ENCODE measurements at regions not wholly inside any gene's neighbourhood (a gene's known extent, or its start where the extent isn't known, plus 50 kb on each side); places are given as distances from the start of the nearest gene placed in this dataset.

- Mint-ChIP-seq H3K9me3 (no peaks in the 10 kb centered on the region), H3K36me3 (no peaks in the 10 kb centered on the region), H3K27me3 (ENCODE audit: low read depth in 3 of 3) (peaks cover 0 to 2% (median 0%) of the 10 kb centered on the region in 3 donors), H3K4me3 (peak overlapping the region in 1 of 2 donors; percentile 31), H3K4me1 (peaks cover 29% of the 10 kb centered on the region), H3K27ac (peak overlapping the region; percentile 4 to 92 (median 68))
- Histone ChIP-seq H3K79me2 (ENCODE audit: insufficient read depth, low read length) (no peaks in the 10 kb centered on the region), H4K20me1 (ENCODE audit: insufficient read depth, low read length) (no peaks in the 10 kb centered on the region), H3K27me3 (ENCODE audit: control insufficient read depth in 2 of 2, insufficient read depth in 2 of 2, low read length in 2 of 2) (no peaks in the 10 kb centered on the region), H3K4me3 (replicated peaks in 1 of 3; ENCODE audit: low read depth in 2 of 3, low read length in 3 of 3) (no peak overlapping the region), H3K27ac (ENCODE audit: low read depth in 1 of 2, low read length in 2 of 2) (peak overlapping the region; percentile 41 to 65), H3K9ac (ENCODE audit: insufficient read depth, low read length, poor library complexity, severe bottlenecking) (no peak overlapping the region), H3K9me3 (replicated peaks in 1 of 2; ENCODE audit: control insufficient read depth in 1 of 2, insufficient read depth in 1 of 2, low read length in 2 of 2) (no peaks in the 10 kb centered on the region), H3K4me1 (ENCODE audit: control insufficient read depth in 1 of 2, insufficient read depth in 2 of 2, low read length in 2 of 2) (peaks cover 26 to 28% of the 10 kb centered on the region in 2 donors), H2AFZ (ENCODE audit: insufficient read depth, low read depth, low read length, poor library complexity, severe bottlenecking) (no peak overlapping the region), H3K4me2 (replicated peaks; ENCODE audit: extremely low read depth, low read length, poor library complexity, severe bottlenecking) (peak overlapping the region; percentile 14), H3K36me3 (replicated peaks in 1 of 2; ENCODE audit: control insufficient read depth in 1 of 2, insufficient read depth in 2 of 2, low read length in 2 of 2) (no peaks in the 10 kb centered on the region)
- TF ChIP-seq CTCF (IDR thresholded peaks at IDR 0.05): no peak
- DNase-seq: peak; percentile 59 to 80 (median 79)
- 44% methylated on average over 1 of the region's 4 CpGs for WGBS (ENCODE audit: insufficient coverage)
- intact Hi-C loops (cut with micrococcal nuclease): loop anchor here in 1 of 2 donors (5.0 kb wide), 2 partner anchors 100 to 135 kb away; partner anchors contain the start of gene RASGEF1B
These were observed 135.2 kb upstream of the RASGEF1B start for GRCh38 chr4:81606801-81607501.

- Mint-ChIP-seq H3K4me1 (peaks cover 26% of the 10 kb centered on the region), H3K36me3 (no peaks in the 10 kb centered on the region)
- H3K27ac ChIP-seq (ENCODE audit: low read depth in 1 of 2, low read length in 2 of 2): peak overlapping the region in 1 of 2 donors; percentile 65
These were observed 134.5 kb upstream of the RASGEF1B start for GRCh38 chr4:81606166-81606565.

More at GRCh38 chr4:81606166-81606565, 134.5 kb upstream of the RASGEF1B start:
- Mint-ChIP-seq H3K4me3 (no peak overlapping the region), H3K27me3 (ENCODE audit: low read depth in 3 of 3) (peaks cover 0 to 2% (median 0%) of the 10 kb centered on the region in 3 donors), H3K9me3 (no peaks in the 10 kb centered on the region), H3K27ac (peak overlapping the region; percentile 4 to 92 (median 68))
- Histone ChIP-seq H4K20me1 (ENCODE audit: insufficient read depth, low read length) (no peaks in the 10 kb centered on the region), H3K27me3 (ENCODE audit: control insufficient read depth in 2 of 2, insufficient read depth in 2 of 2, low read length in 2 of 2) (no peaks in the 10 kb centered on the region), H3K4me3 (replicated peaks in 1 of 3; ENCODE audit: low read depth in 2 of 3, low read length in 3 of 3) (no peak overlapping the region), H3K4me2 (replicated peaks; ENCODE audit: extremely low read depth, low read length, poor library complexity, severe bottlenecking) (no peak overlapping the region), H3K9ac (ENCODE audit: insufficient read depth, low read length, poor library complexity, severe bottlenecking) (no peak overlapping the region), H3K4me1 (ENCODE audit: control insufficient read depth in 1 of 2, insufficient read depth in 2 of 2, low read length in 2 of 2) (peaks cover 26 to 28% of the 10 kb centered on the region in 2 donors), H3K79me2 (ENCODE audit: insufficient read depth, low read length) (no peaks in the 10 kb centered on the region), H3K9me3 (replicated peaks in 1 of 2; ENCODE audit: control insufficient read depth in 1 of 2, insufficient read depth in 1 of 2, low read length in 2 of 2) (no peaks in the 10 kb centered on the region), H2AFZ (ENCODE audit: insufficient read depth, low read depth, low read length, poor library complexity, severe bottlenecking) (no peak overlapping the region), H3K36me3 (replicated peaks in 1 of 2; ENCODE audit: control insufficient read depth in 1 of 2, insufficient read depth in 2 of 2, low read length in 2 of 2) (no peaks in the 10 kb centered on the region)
- no CpG with 5 or more reads among the region's 2 CpGs for WGBS (ENCODE audit: insufficient coverage)
- DNase-seq: peak in 2 of 3 donors; percentile 10 to 18
- intact Hi-C loops (cut with micrococcal nuclease): loop anchor here in 1 of 2 donors (5.0 kb wide), 2 partner anchors 99 to 134 kb away; partner anchors contain the start of gene RASGEF1B
- no peak for TF ChIP-seq CTCF (IDR thresholded peaks at IDR 0.05)

Data from CD14-positive monocyte (primary cell).